Fibroblast of gingiva (primary cell): ENCODE measurements at regions not wholly inside any gene's neighbourhood (a gene's known extent, or its start where the extent isn't known, plus 50 kb on each side); places are given as distances from the start of the nearest gene placed in this dataset.

Experiments
- DNase-seq: peaks from one replicate; pipeline ENCODE4 v3.0.0-alpha.2; 2011; ENCODE audit warnings: low read depth

- DNase-seq: no peak
Measured at GRCh38 chr11:116642481-116642880, 130.3 kb downstream of the BUD13 start.

GRCh38 chr11:116641561-116642045 is 131.2 kb downstream of the BUD13 start:
- no peak for DNase-seq

GRCh38 chr11:116640641-116641402 is 132.0 kb downstream of the BUD13 start:
- no peak for DNase-seq

- no peak for DNase-seq
Measured at GRCh38 chr11:116638463-116638862, 134.3 kb downstream of the BUD13 start.

- DNase-seq: no peak
Measured at GRCh38 chr11:116637766-116638165, 135.0 kb downstream of the BUD13 start.

GRCh38 chr11:116636341-116636929 is 136.4 kb downstream of the BUD13 start:
- no peak for DNase-seq

- DNase-seq: no peak
Measured at GRCh38 chr11:116631201-116631600, 141.6 kb downstream of the BUD13 start.

- DNase-seq: no peak
Measured at GRCh38 chr11:116618461-116618860, 154.3 kb downstream of the BUD13 start.

GRCh38 chr11:116615211-116615865 is 157.4 kb downstream of the BUD13 start:
- no peak for DNase-seq

GRCh38 chr11:116614306-116615210 is 158.2 kb downstream of the BUD13 start:
- no peak for DNase-seq

GRCh38 chr11:116613206-116613875 is 159.4 kb downstream of the BUD13 start:
- DNase-seq: no peak

GRCh38 chr11:116611998-116612620 is 160.7 kb downstream of the BUD13 start:
- DNase-seq: no peak

- DNase-seq: no peak
Measured at GRCh38 chr11:116610190-116610589, 162.6 kb downstream of the BUD13 start.

GRCh38 chr11:116607027-116607426 is 165.8 kb downstream of the BUD13 start:
- no peak for DNase-seq

GRCh38 chr11:116605543-116606459 is 167.0 kb downstream of the BUD13 start:
- DNase-seq: no peak

- no peak for DNase-seq
Measured at GRCh38 chr11:116603728-116604323, 169.0 kb downstream of the BUD13 start.

- no peak for DNase-seq
Measured at GRCh38 chr11:116602637-116602942, 170.2 kb downstream of the BUD13 start.

GRCh38 chr11:116601814-116602636 is 170.8 kb downstream of the BUD13 start:
- DNase-seq: no peak

GRCh38 chr11:116600930-116601329 is 171.9 kb downstream of the BUD13 start:
- no peak for DNase-seq
